MM.1S (cell line): ENCODE measurements at regions not wholly inside any gene's neighbourhood (a gene's known extent, or its start where the extent isn't known, plus 50 kb on each side); places are given as distances from the start of the nearest gene placed in this dataset.

Experiments
- EZH2phosphoT487 ChIP-seq: fragments of 300-600 bp; sonication (generic); IDR thresholded peaks from 2 replicates; pipeline ENCODE4 v1.6.1; 2018; ENCODE audit warnings: antibody characterized with exemption, low read length
- TF ChIP-seq, protein P1 (sequence below): fragments of 300-600 bp; sonication (generic); IDR thresholded peaks from 2 replicates; pipeline ENCODE4 v1.5.1; 2016; ENCODE audit warnings: antibody characterized with exemption, low read length, mixed read lengths

DNA sequence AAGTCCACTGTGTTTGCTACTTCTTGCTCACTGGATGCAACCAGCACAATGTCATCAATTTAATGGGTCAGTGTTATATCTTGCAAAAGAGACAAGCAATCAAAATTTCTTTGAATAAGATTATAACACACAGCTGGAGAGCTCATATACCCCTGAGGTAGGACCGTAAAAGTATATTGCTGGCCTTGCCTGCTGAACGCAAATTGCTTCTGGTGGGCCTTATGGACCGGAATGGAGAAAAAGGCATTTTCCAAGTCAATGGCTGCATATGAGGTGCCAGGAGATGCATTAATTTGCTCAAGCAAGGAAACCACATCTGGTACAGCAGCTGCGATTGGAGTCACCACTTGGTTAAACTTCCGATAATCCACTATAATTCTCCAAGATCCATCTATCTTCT is 119.1 kb downstream of the ZNF280B start:
- TF ChIP-seq, protein P1, sequence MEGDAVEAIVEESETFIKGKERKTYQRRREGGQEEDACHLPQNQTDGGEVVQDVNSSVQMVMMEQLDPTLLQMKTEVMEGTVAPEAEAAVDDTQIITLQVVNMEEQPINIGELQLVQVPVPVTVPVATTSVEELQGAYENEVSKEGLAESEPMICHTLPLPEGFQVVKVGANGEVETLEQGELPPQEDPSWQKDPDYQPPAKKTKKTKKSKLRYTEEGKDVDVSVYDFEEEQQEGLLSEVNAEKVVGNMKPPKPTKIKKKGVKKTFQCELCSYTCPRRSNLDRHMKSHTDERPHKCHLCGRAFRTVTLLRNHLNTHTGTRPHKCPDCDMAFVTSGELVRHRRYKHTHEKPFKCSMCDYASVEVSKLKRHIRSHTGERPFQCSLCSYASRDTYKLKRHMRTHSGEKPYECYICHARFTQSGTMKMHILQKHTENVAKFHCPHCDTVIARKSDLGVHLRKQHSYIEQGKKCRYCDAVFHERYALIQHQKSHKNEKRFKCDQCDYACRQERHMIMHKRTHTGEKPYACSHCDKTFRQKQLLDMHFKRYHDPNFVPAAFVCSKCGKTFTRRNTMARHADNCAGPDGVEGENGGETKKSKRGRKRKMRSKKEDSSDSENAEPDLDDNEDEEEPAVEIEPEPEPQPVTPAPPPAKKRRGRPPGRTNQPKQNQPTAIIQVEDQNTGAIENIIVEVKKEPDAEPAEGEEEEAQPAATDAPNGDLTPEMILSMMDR: no peak
- TF ChIP-seq EZH2phosphoT487: no peak
